ENCODE measurements at regions not wholly inside any gene's neighbourhood (a gene's known extent, or its start where the extent isn't known, plus 50 kb on each side); places are given as distances from the start of the nearest gene placed in this dataset.

- no peak overlapping the region for H3K27ac ChIP-seq (ENCODE audit: low read depth, low read length)
- no peaks in the 10 kb centered on the region for H4K20me1 ChIP-seq (ENCODE audit: insufficient read depth)
- no peaks in the 10 kb centered on the region for H3K9me2 ChIP-seq (ENCODE audit: insufficient read depth)
- POLR2A ChIA-PET = no interaction called here
- H3K4me3 ChIP-seq (replicated peaks in 1 of 2; ENCODE audit: low read depth in 1 of 2, low read length in 2 of 2) = no peak overlapping the region
- H3K9ac ChIP-seq (ENCODE audit: low read length) = no peak overlapping the region
- H3K79me2 ChIP-seq (ENCODE audit: insufficient read depth, low read length) = no peaks in the 10 kb centered on the region
- no TSS peak for BruUV-seq (replicated peaks)
- no peak overlapping the region for H3K4me2 ChIP-seq (ENCODE audit: low read length)
- H2AFZ ChIP-seq (ENCODE audit: low read depth, low read length, poor library complexity, severe bottlenecking) = no peak overlapping the region
- intact Hi-C loops (cut with micrococcal nuclease) = no loop called here
- H3K36me3 ChIP-seq (ENCODE audit: control insufficient read depth in 1 of 2, insufficient read depth in 2 of 2, low read length in 2 of 2) = no peaks in the 10 kb centered on the region
- CTCF ChIA-PET = no interaction called here
- RAD21 ChIA-PET (ENCODE audit: low non-redundant PET in 1 of 2, low total read pairs in 2 of 2, uncharacterized antibody in 2 of 2, unreplicated experiment in 2 of 2) = no interaction called here
- DNase-seq (ENCODE audit: low read depth, low spot score) (no peak), ATAC-seq (no peak)
- TF ChIP-seq CBX3 (IDR thresholded peaks at IDR 0.05; ENCODE audit: low read depth) = no peak
- no peak for TF ChIP-seq ZNF274 (IDR thresholded peaks at IDR 0.05; ENCODE audit: low read depth, low read length)
- no peak for TF ChIP-seq SIN3A (IDR thresholded peaks at IDR 0.05; ENCODE audit: low read depth)
- TF ChIP-seq FOSL1 (IDR thresholded peaks at IDR 0.05; ENCODE audit: low read depth) = no peak
- TF ChIP-seq YY1 (IDR thresholded peaks at IDR 0.05; ENCODE audit: extremely low read depth, insufficient replicate concordance, low read depth, low read length) = no peak
- no peak for TF ChIP-seq ZFX (IDR thresholded peaks at IDR 0.05)
- no peak for TF ChIP-seq REST (IDR thresholded peaks at IDR 0.05; ENCODE audit: low read depth)
- no peak for TF ChIP-seq EZH2 (IDR thresholded peaks at IDR 0.05)
- TF ChIP-seq ELF1 (IDR thresholded peaks at IDR 0.05; ENCODE audit: borderline replicate concordance, low read depth) = no peak
- no peaks in the 10 kb centered on the region for H3K27me3 ChIP-seq (ENCODE audit: insufficient read depth, low read length)
- no peaks in the 10 kb centered on the region for H3K9me3 ChIP-seq (ENCODE audit: control insufficient read depth in 1 of 2, insufficient read depth in 1 of 2, low read depth in 1 of 2, low read length in 2 of 2)
- H3K4me1 ChIP-seq (ENCODE audit: control insufficient read depth in 1 of 2, insufficient read depth in 2 of 2, low read length in 2 of 2) = no peaks in the 10 kb centered on the region
Measured at GRCh38 chr15:67973846-67974245, 80.3 kb upstream of the PIAS1 start.

Data from HCT116 (cell line).